Thymus (tissue), 11 donors: ENCODE measurements at regions not wholly inside any gene's neighbourhood (a gene's known extent, or its start where the extent isn't known, plus 50 kb on each side); places are given as distances from the start of the nearest gene placed in this dataset.

ENCODE experiments used
- DNase-seq, 9 donors: peaks; one replicate each; pipeline ENCODE4 v3.0.0-alpha.2; 2013; ENCODE audit warnings: low spot score in 9 of 9, low read depth in 6 of 9, missing footprints in 1 of 9
- H3K27ac ChIP-seq, 2 donors: one replicate each; pipeline ENCODE4 v1.5.1; 2013; ENCODE audit warnings: control low read depth in 1 of 2, low read depth in 1 of 2, low read length in 1 of 2, mild to moderate bottlenecking in 1 of 2, moderate library complexity in 1 of 2
- H3K27me3 ChIP-seq, 2 donors: one replicate each; pipeline ENCODE4 v1.5.1; 2013; ENCODE audit warnings: low read length in 1 of 2; ENCODE audit not compliant: control insufficient read depth in 2 of 2, insufficient read depth in 1 of 2
- H3K36me3 ChIP-seq, 2 donors: one replicate each; pipeline ENCODE4 v1.5.1; 2013; ENCODE audit warnings: low read length in 1 of 2, mild to moderate bottlenecking in 1 of 2, moderate library complexity in 1 of 2; ENCODE audit not compliant: control insufficient read depth in 2 of 2, insufficient read depth in 2 of 2
- H3K4me1 ChIP-seq, 2 donors: one replicate each; pipeline ENCODE4 v1.5.1; 2013; ENCODE audit warnings: low read length in 2 of 2; ENCODE audit not compliant: control insufficient read depth in 2 of 2, insufficient read depth in 2 of 2
- H3K4me3 ChIP-seq, 2 donors: one replicate each; pipeline ENCODE4 v1.5.1; 2013; ENCODE audit warnings: low read length in 2 of 2, control low read depth in 1 of 2, mild to moderate bottlenecking in 1 of 2
- H3K9me3 ChIP-seq, 2 donors: one replicate each; pipeline ENCODE4 v1.5.1; 2013; ENCODE audit warnings: low read length in 1 of 2, mild to moderate bottlenecking in 1 of 2; ENCODE audit not compliant: control insufficient read depth in 2 of 2, insufficient read depth in 1 of 2
- WGBS: extraction: QIAGEN DNeasy Blood & Tissue Kit; methylation state at CpG from one replicate; pipeline ENCODE4 v1.1.7; 2013; 5-methylcytosine and 5-hydroxymethylcytosine counted together
- donor health status: healthy.

DNA sequence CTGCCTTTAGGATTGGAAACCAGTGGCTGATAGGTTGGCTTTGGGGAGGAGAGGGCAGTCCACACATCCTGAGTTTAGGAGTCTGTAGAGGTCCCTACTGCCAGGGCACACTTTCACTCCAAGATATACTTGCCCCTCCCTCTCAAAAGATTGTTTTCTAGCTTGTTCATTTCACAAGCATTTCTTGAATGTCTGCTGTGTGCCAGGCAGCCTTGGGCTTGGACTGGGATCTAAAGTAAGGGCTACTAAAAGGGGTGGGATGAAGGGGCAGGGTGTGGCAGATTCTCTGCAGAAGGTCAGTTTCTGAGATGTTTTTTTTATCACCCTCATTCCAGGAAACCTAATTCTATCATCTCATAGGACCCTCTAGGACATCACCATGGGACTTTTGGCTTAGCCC lies 272.4 kb downstream of the SKAP2 start:
- Histone ChIP-seq H3K27me3 (no peaks in the 10 kb centered on the region), H3K27ac (no peak overlapping the region), H3K9me3 (no peaks in the 10 kb centered on the region), H3K36me3 (no peaks in the 10 kb centered on the region), H3K4me1 (no peaks in the 10 kb centered on the region), H3K4me3 (no peak overlapping the region)
- DNase-seq: no peak

DNA sequence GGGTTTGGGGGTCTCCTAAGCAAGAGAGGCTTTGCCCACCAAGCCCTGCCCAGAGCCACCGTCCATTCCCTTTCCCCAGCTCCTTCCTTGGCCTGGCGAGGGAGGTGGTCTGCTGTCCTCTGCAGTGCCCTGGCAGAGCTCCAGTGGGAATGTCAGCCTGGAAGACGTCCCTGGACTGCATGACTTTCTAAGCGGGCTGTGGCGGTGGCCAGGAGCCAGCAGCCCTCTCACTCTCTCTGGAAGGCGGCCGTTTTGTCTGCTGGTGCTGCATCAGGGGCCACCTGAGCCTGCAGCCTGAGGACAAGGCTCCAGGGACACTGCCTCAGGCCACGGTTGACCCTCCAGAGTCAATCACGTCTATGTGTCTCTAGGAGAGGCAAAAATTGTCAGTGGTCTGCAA lies 271.0 kb downstream of the SKAP2 start:
- DNase-seq: no peak
- WGBS: 93% methylated on average over 9 of the region's 9 CpGs
- Histone ChIP-seq H3K4me1 (no peaks in the 10 kb centered on the region), H3K27ac (no peak overlapping the region), H3K4me3 (no peak overlapping the region), H3K9me3 (no peaks in the 10 kb centered on the region), H3K36me3 (no peaks in the 10 kb centered on the region), H3K27me3 (no peaks in the 10 kb centered on the region)

DNA sequence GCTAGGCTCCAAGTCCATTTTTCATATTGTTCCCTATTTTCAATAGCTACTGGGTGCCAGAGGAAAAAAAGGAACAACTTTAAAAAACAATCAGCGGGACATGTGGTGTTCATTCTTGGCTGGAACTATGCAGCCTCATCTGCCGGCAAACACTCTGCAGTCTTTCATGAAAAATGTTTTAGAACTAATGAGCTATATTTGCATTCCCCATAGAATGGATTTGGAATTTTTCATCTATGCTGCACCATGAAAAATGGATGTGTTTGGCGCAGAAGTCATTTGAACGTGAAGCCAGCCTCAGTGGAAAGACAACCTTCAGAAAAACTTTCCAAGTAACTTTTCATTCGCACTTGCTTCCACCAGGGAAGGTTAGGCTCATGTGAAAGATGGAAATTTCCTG lies 270.5 kb downstream of the SKAP2 start:
- no peaks in the 10 kb centered on the region for H3K4me1 ChIP-seq
- no peaks in the 10 kb centered on the region for H3K9me3 ChIP-seq
- no peak overlapping the region for H3K27ac ChIP-seq
- no peak for DNase-seq
- H3K4me3 ChIP-seq: no peak overlapping the region
- 92% methylated on average over 5 of the region's 5 CpGs for whole genome bisulfite sequencing
- no peaks in the 10 kb centered on the region for H3K36me3 ChIP-seq
- no peaks in the 10 kb centered on the region for H3K27me3 ChIP-seq

DNA sequence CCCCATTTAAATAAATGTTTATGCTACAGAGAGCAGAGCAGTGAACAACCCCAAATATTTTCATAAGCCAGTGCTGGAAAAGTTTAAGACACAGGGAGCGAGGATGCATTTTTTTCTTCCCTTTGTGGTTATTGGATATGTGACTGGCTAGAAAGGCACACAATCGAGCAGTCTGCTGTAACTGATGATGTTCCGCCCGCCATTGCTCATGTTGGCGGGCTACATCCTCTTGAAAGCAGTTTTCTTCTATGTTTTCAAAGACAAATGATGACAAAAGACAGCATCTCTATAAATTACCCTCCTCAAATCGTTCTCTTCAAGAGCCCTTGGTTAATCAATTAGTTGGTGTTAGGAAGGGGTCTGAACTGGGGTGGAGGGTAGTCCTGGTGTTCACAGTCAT lies 269.8 kb downstream of the SKAP2 start:
- no peaks in the 10 kb centered on the region for H3K27me3 ChIP-seq
- no peak overlapping the region for H3K27ac ChIP-seq
- H3K4me1 ChIP-seq: no peaks in the 10 kb centered on the region
- no peaks in the 10 kb centered on the region for H3K9me3 ChIP-seq
- H3K4me3 ChIP-seq: no peak overlapping the region
- no peak for DNase-seq
- 94% methylated on average over 6 of the region's 6 CpGs for WGBS
- no peaks in the 10 kb centered on the region for H3K36me3 ChIP-seq

DNA sequence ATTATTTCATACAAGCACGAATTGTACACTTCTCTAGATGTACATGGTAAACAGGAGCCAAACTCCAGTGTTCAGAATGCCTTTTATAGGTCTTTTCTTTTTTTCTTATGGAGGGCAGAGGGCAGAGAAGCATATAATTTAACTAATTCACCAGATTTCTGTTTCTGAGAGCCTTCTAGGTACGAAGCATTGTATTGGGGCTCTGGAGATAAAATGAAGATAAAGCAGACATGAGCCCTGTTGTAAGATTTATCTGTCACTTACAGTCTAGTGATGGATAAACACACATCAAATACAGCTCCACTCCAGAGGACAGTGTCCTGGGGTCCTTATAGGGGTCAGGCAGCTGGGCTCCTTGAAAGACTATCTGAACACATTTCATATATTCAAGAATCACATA lies 265.5 kb downstream of the SKAP2 start:
- 98% methylated on average over 2 of the region's 2 CpGs for WGBS
- H3K27ac ChIP-seq: no peak overlapping the region
- no peaks in the 10 kb centered on the region for H3K9me3 ChIP-seq
- H3K36me3 ChIP-seq: no peaks in the 10 kb centered on the region
- DNase-seq: no peak
- H3K4me1 ChIP-seq: no peaks in the 10 kb centered on the region
- H3K27me3 ChIP-seq: no peaks in the 10 kb centered on the region
- H3K4me3 ChIP-seq: no peak overlapping the region

DNA sequence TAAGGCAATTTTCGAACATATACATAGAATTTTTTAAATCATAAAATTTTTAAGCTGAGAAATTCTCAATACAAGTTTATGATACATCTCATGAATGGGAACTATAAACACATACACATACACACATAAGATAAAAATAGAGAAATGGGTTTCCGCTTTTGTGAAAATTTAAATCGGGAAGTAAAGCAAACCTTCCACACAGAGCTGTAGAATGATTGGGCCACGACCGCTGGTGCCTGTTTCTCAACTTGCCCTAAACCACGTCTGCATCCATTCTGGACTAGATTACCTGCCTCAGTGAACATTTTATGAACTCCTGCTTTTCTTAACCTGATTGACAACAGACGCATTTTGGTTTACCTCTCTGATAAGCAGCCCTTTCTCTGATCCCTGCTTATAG lies 264.4 kb downstream of the SKAP2 start:
- no peaks in the 10 kb centered on the region for H3K4me1 ChIP-seq
- H3K9me3 ChIP-seq: no peaks in the 10 kb centered on the region
- H3K27ac ChIP-seq: no peak overlapping the region
- no peaks in the 10 kb centered on the region for H3K36me3 ChIP-seq
- no peak overlapping the region for H3K4me3 ChIP-seq
- DNase-seq: no peak
- H3K27me3 ChIP-seq: no peaks in the 10 kb centered on the region
- 96% methylated on average over 7 of the region's 7 CpGs for WGBS

DNA sequence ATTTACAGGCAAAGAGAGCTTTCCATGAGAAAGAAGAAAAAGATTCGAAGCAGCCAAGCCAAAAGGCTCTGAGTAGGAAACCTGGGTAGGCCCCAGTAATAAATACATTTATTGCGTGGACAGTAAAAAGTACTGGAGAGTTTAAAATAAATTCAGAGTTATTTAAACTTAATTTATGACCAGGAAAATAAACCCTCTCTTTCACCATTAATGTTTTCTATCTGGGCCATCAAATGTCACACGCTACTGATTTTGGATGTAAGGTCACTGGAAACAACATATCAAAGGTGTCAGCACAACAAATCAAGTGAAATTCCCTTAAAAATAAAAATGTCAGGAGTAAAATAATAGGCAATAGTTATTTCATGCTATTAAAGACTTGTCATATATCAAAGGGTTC lies 264.0 kb downstream of the SKAP2 start:
- no peaks in the 10 kb centered on the region for H3K9me3 ChIP-seq
- DNase-seq: no peak
- WGBS: 96% methylated on average over 3 of the region's 3 CpGs
- no peaks in the 10 kb centered on the region for H3K27me3 ChIP-seq
- no peaks in the 10 kb centered on the region for H3K4me1 ChIP-seq
- no peak overlapping the region for H3K4me3 ChIP-seq
- no peak overlapping the region for H3K27ac ChIP-seq
- no peaks in the 10 kb centered on the region for H3K36me3 ChIP-seq

DNA sequence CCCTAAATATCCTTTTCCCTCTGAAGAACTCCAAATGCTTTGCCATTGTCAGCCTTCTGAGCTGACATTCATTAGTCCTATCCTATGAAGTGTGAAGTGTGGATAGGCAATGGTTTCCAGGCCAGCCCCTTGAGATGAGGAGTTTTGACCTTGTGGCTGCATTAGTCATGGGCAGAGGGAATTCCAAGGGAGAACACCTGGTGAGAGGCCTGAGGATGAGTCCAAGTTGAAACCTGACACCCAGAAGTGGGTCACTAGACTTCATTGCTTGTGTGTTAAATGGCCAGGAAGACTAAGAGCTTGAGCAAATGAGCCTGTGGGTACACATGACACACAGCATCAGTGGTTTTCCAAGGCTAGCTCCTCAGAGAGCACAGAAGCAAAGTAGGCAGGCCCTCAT lies 260.8 kb downstream of the SKAP2 start:
- Histone ChIP-seq H3K9me3 (no peaks in the 10 kb centered on the region), H3K4me3 (no peak overlapping the region), H3K4me1 (no peaks in the 10 kb centered on the region), H3K27ac (peak overlapping the region in 1 of 2 donors; percentile 20), H3K36me3 (no peaks in the 10 kb centered on the region), H3K27me3 (no peaks in the 10 kb centered on the region)
- no peak for DNase-seq

DNA sequence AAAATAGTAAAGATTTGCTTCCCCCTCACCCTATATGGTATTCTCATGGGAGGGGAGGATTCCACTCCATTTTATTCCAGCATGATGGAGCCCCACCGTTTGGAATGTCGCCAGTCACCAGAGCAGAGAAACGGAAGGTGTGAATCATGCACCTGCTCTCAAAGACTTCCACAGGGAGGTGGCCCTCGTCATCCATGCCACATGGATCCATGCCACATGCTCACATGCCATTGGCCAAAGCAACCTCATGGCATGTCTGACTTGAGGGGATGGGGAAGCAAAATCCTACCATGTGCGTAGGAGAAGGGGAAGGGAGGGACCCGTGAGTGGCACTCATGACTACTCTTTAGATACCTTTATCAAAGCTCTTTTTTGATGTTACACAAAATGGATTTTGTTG lies 256.0 kb downstream of the SKAP2 start:
- no peaks in the 10 kb centered on the region for H3K36me3 ChIP-seq
- WGBS: 87% methylated on average over 6 of the region's 6 CpGs
- no peak for DNase-seq
- H3K4me3 ChIP-seq: no peak overlapping the region
- no peaks in the 10 kb centered on the region for H3K27me3 ChIP-seq
- no peaks in the 10 kb centered on the region for H3K9me3 ChIP-seq
- H3K27ac ChIP-seq: no peak overlapping the region
- no peaks in the 10 kb centered on the region for H3K4me1 ChIP-seq

DNA sequence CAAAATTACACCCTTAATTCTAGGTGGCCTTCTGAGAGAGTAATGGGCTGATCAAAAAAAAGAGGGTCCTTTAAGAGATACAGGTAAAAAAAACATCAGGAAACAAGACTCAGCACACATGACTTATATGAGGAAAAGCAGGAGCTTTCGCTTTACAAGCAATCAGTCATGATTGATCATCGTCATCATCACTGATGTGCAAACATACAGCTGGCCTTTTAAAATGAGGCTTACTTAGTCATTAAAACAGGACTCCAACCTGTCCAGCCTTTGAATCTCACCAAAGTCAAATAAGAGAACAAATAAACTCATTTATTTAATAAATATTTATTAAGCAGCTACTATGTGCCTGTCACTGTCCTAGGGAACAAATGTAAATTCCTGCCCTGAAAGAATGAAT lies 255.3 kb downstream of the SKAP2 start:
- H3K27me3 ChIP-seq: no peaks in the 10 kb centered on the region
- no peaks in the 10 kb centered on the region for H3K36me3 ChIP-seq
- no peak overlapping the region for H3K27ac ChIP-seq
- DNase-seq: no peak
- H3K4me3 ChIP-seq: no peak overlapping the region
- H3K4me1 ChIP-seq: no peaks in the 10 kb centered on the region
- WGBS: 79% methylated on average over 2 of the region's 2 CpGs
- H3K9me3 ChIP-seq: no peaks in the 10 kb centered on the region
